ENCODE measurements at regions not wholly inside any gene's neighbourhood (a gene's known extent, or its start where the extent isn't known, plus 50 kb on each side); places are given as distances from the start of the nearest gene placed in this dataset.

DNA sequence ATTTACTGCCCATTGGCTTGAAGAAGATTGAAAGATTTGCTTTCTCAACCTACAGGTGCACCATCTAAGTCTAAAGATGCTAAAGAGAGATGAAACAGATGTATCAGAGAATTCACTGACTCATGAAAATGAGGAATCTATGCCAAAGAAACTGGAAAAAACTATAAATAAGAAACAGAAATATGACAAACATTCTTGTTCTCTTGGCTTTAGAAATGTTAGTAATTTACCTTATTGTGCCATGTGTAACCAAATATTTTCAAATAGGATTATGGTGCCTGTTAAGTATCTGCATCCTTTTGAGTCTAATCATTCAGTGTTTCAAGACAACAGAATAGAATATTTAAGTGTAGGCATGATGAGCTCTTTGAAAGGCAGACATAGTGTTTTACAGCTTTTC, 271.5 kb downstream of the MEX3B start:
- TF ChIP-seq, protein P1, sequence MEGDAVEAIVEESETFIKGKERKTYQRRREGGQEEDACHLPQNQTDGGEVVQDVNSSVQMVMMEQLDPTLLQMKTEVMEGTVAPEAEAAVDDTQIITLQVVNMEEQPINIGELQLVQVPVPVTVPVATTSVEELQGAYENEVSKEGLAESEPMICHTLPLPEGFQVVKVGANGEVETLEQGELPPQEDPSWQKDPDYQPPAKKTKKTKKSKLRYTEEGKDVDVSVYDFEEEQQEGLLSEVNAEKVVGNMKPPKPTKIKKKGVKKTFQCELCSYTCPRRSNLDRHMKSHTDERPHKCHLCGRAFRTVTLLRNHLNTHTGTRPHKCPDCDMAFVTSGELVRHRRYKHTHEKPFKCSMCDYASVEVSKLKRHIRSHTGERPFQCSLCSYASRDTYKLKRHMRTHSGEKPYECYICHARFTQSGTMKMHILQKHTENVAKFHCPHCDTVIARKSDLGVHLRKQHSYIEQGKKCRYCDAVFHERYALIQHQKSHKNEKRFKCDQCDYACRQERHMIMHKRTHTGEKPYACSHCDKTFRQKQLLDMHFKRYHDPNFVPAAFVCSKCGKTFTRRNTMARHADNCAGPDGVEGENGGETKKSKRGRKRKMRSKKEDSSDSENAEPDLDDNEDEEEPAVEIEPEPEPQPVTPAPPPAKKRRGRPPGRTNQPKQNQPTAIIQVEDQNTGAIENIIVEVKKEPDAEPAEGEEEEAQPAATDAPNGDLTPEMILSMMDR (conservative IDR thresholded peaks at IDR 0.05 in 1 of 2, IDR thresholded peaks at IDR 0.05 in 1 of 2; ENCODE audit: extremely low read depth in 1 of 2, insufficient read depth in 1 of 2, low read depth in 1 of 2, low read length in 2 of 2) = no peak
- no peak for TF ChIP-seq EZH2 (IDR thresholded peaks at IDR 0.05; ENCODE audit: borderline replicate concordance, low read length)
